WTC11 (cell line): ENCODE measurements at regions not wholly inside any gene's neighbourhood (a gene's known extent, or its start where the extent isn't known, plus 50 kb on each side); places are given as distances from the start of the nearest gene placed in this dataset.

ENCODE experiments used
- ATAC-seq: fragments of 200-7000 bp; cut with Tn5 transposase; 2 replicates; pipeline ENCODE4 v1.10.0; 2021; ENCODE audit warnings: mild to moderate bottlenecking, moderate library complexity
- CTCF ChIA-PET: fragments of 300-600 bp; sonication (Branson Sonifier 250); formaldehyde crosslinking; loops from one replicate; lab custom pipeline; 2021; ENCODE audit warnings: antibody characterized with exemption; lab: Charles Lee
- POLR2A ChIA-PET: fragments of 350-600 bp; sonication (Branson Sonifier 250); formaldehyde crosslinking; loops from one replicate; lab custom pipeline; 2021; ENCODE audit warnings: antibody characterized with exemption; lab: Charles Lee
- DNase-seq: peaks from one replicate; pipeline ENCODE4 v3.0.0; 2021; ENCODE audit warnings: low spot score
- H3K27ac Mint-ChIP-seq: 2 replicates; pipeline ENCODE4 v1.8.0; 2021; ENCODE audit warnings: mixed read lengths
- H3K27me3 Mint-ChIP-seq: 2 replicates; pipeline ENCODE4 v1.8.0; 2021; ENCODE audit warnings: low read depth, mild to moderate bottlenecking, moderate library complexity, mixed read lengths
- H3K36me3 Mint-ChIP-seq: 2 replicates; pipeline ENCODE4 v1.8.0; 2021; ENCODE audit warnings: mixed read lengths
- H3K4me1 Mint-ChIP-seq: 2 replicates; pipeline ENCODE4 v1.8.0; 2022; ENCODE audit warnings: mixed read lengths
- H3K4me3 Mint-ChIP-seq: 2 replicates; pipeline ENCODE4 v1.8.0; 2021; ENCODE audit warnings: mild to moderate bottlenecking, moderate library complexity, mixed read lengths
- H3K9me3 Mint-ChIP-seq: 2 replicates; pipeline ENCODE4 v1.8.0; 2021; ENCODE audit warnings: mixed read lengths
- ESRRA ChIP-seq: sonication (generic); formaldehyde crosslinking; IDR thresholded peaks from 2 replicates; pipeline ENCODE4 v1.8.1; 2022; ENCODE audit warnings: mild to moderate bottlenecking, missing genetic modification reagents, borderline replicate concordance
- FOXJ3 ChIP-seq: sonication (generic); formaldehyde crosslinking; IDR thresholded peaks from 2 replicates; pipeline ENCODE4 v1.9.0; 2021; ENCODE audit warnings: missing genetic modification reagents, mild to moderate bottlenecking, borderline replicate concordance
- KAT7 ChIP-seq: sonication (generic); formaldehyde crosslinking; IDR thresholded peaks from 2 replicates; pipeline ENCODE4 v1.8.1; 2023; ENCODE audit warnings: missing genetic modification reagents, mild to moderate bottlenecking, borderline replicate concordance
- NFATC4 ChIP-seq: fragments of 250-450 bp; sonication (Bioruptor Pico); IDR thresholded peaks from 2 replicates; pipeline ENCODE4 v1.9.0; 2021; ENCODE audit warnings: mild to moderate bottlenecking
- NFYB ChIP-seq: sonication (generic); formaldehyde crosslinking; conservative IDR thresholded peaks from 2 replicates; pipeline ENCODE4 v1.8.0; 2022; ENCODE audit warnings: low read depth, missing genetic modification reagents
- NR2C2 ChIP-seq: sonication (generic); formaldehyde crosslinking; IDR thresholded peaks from 2 replicates; pipeline ENCODE4 v1.8.0; 2022; ENCODE audit warnings: mild to moderate bottlenecking, missing genetic modification reagents
- TEAD4 ChIP-seq: sonication (generic); formaldehyde crosslinking; IDR thresholded peaks from 2 replicates; pipeline ENCODE4 v1.8.0; 2022; ENCODE audit warnings: mild to moderate bottlenecking, missing genetic modification reagents
- ZNF317 ChIP-seq: sonication (generic); formaldehyde crosslinking; IDR thresholded peaks from 2 replicates; pipeline ENCODE4 v1.8.1; 2023; ENCODE audit warnings: low read depth, mild to moderate bottlenecking, moderate library complexity, missing genetic modification reagents, borderline replicate concordance
- ZNF416 ChIP-seq: fragments of 250-450 bp; sonication (Bioruptor Pico); IDR thresholded peaks from 2 replicates; pipeline ENCODE4 v1.9.0; 2021; ENCODE audit warnings: mild to moderate bottlenecking, inconsistent platforms
- TF ChIP-seq, protein P1 (sequence below): fragments of 250-450 bp; sonication (Bioruptor Pico); IDR thresholded peaks from 2 replicates; pipeline ENCODE4 v1.8.0; 2021; ENCODE audit warnings: mild to moderate bottlenecking
- TF ChIP-seq, protein P2 (sequence below): fragments of 250-450 bp; sonication (Bioruptor Pico); IDR thresholded peaks from 2 replicates; pipeline ENCODE4 v1.9.0; 2021; ENCODE audit warnings: mild to moderate bottlenecking
- TF ChIP-seq, protein P3 (sequence below): fragments of 250-450 bp; sonication (Bioruptor Pico); conservative IDR thresholded peaks from 2 replicates; pipeline ENCODE4 v1.9.0; 2021; ENCODE audit warnings: mild to moderate bottlenecking
- TF ChIP-seq, protein P4 (sequence below): sonication (generic); formaldehyde crosslinking; IDR thresholded peaks from 2 replicates; pipeline ENCODE4 v1.8.1; 2022; ENCODE audit warnings: missing genetic modification reagents, borderline replicate concordance
- TF ChIP-seq, protein P5 (sequence below): sonication (generic); formaldehyde crosslinking; IDR thresholded peaks from 2 replicates; pipeline ENCODE4 v1.8.0; 2022; ENCODE audit warnings: mild to moderate bottlenecking, missing genetic modification reagents

- Mint-ChIP-seq H3K4me1 (peaks cover 5% of the 10 kb centered on the region), H3K27me3 (no peaks in the 10 kb centered on the region), H3K9me3 (no peaks in the 10 kb centered on the region), H3K36me3 (no peaks in the 10 kb centered on the region), H3K27ac (no peak overlapping the region)
- ATAC-seq (no peak), DNase-seq (no peak)
- ChIA-PET CTCF (no interaction called here), POLR2A (no interaction called here)
- TF ChIP-seq ESRRA (CRISPR knock-in tag), result no peak
- no peak for TF ChIP-seq ZNF317
- TF ChIP-seq, protein P1, sequence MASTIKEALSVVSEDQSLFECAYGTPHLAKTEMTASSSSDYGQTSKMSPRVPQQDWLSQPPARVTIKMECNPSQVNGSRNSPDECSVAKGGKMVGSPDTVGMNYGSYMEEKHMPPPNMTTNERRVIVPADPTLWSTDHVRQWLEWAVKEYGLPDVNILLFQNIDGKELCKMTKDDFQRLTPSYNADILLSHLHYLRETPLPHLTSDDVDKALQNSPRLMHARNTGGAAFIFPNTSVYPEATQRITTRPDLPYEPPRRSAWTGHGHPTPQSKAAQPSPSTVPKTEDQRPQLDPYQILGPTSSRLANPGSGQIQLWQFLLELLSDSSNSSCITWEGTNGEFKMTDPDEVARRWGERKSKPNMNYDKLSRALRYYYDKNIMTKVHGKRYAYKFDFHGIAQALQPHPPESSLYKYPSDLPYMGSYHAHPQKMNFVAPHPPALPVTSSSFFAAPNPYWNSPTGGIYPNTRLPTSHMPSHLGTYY (CRISPR knock-in tag), result no peak
- TF ChIP-seq TEAD4 (CRISPR knock-in tag), result no peak
- TF ChIP-seq, protein P2, sequence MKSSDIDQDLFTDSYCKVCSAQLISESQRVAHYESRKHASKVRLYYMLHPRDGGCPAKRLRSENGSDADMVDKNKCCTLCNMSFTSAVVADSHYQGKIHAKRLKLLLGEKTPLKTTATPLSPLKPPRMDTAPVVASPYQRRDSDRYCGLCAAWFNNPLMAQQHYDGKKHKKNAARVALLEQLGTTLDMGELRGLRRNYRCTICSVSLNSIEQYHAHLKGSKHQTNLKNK (CRISPR knock-in tag), result no peak
- no peak for TF ChIP-seq NFYB
- no peak for TF ChIP-seq FOXJ3 (CRISPR knock-in tag)
- TF ChIP-seq ZNF416 (CRISPR knock-in tag), result no peak
- TF ChIP-seq NR2C2 (CRISPR knock-in tag), result no peak
- TF ChIP-seq, all 79 proteins: peak for 0
- H3K4me3 Mint-ChIP-seq, result no peak overlapping the region
Observed at GRCh38 chr3:25099666-25100065, 328.4 kb upstream of the RARB start.

DNA sequence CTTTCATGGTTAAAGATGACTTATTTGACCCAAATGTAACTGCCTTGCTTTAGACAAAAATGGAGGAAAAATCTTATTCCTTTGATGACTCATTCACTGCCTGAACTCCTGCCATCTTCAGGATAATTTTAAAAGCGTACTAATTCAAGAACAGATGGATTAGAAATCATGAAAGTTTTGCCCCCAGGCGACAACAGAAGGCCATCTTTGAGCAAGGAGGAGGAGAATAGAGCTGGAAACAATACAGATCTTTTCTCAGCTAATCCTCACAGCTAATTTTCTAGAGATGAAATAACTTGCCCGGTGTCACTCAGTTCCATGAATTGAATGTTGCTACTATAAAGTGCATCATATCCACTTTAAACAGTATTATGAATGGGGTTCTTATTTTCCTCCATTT is 324.7 kb upstream of the RARB start:
- no peaks in the 10 kb centered on the region for H3K4me1 Mint-ChIP-seq
- no peaks in the 10 kb centered on the region for H3K27me3 Mint-ChIP-seq
- CTCF ChIA-PET, result no interaction called here
- H3K27ac Mint-ChIP-seq, result no peak overlapping the region
- POLR2A ChIA-PET, result no interaction called here
- no peak for TF ChIP-seq KAT7 (CRISPR knock-in tag)
- TF ChIP-seq, protein P3, sequence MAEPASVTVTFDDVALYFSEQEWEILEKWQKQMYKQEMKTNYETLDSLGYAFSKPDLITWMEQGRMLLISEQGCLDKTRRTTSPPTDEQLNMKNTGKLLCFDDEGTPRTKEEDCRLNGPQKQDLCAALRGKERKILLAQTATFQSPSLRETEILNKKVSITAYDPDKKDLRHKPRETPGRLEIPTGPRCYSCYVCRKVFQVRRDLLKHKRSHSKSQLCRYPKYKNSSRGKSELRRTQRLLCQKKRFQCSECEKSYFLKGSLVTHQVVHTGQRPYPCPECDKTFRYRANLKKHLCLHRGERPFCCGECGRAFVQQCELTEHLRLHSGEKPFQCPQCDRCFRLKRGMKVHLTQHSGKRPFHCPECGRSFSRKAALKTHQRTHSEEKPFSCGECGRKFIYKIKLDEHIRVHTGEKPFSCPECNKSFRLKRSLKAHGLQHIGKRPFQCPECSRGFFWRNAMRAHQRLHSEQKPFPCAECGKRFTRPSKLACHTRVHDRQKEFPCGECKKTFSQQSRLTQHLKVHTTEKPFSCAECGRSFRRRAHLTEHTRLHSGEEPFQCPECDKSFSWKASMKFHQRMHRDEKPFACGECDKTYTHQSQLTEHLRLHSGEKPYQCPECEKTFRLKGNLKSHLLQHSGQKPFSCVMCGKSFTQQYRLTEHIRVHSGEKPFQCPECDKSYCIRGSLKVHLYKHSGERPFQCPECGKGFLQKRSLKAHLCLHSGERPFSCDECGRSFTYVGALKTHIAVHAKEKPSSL (CRISPR knock-in tag), result no peak
- TF ChIP-seq, protein P4, sequence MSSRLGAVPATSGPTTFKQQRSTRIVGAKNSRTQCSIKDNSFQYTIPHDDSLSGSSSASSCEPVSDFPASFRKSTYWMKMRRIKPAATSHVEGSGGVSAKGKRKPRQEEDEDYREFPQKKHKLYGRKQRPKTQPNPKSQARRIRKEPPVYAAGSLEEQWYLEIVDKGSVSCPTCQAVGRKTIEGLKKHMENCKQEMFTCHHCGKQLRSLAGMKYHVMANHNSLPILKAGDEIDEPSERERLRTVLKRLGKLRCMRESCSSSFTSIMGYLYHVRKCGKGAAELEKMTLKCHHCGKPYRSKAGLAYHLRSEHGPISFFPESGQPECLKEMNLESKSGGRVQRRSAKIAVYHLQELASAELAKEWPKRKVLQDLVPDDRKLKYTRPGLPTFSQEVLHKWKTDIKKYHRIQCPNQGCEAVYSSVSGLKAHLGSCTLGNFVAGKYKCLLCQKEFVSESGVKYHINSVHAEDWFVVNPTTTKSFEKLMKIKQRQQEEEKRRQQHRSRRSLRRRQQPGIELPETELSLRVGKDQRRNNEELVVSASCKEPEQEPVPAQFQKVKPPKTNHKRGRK (CRISPR knock-in tag), result no peak
- TF ChIP-seq NFATC4 (CRISPR knock-in tag), result no peak
- TF ChIP-seq, all 79 proteins: peak for 0
- ATAC-seq (no peak), DNase-seq (no peak)
- H3K9me3 Mint-ChIP-seq, result no peaks in the 10 kb centered on the region
- H3K36me3 Mint-ChIP-seq, result no peaks in the 10 kb centered on the region
- no peak overlapping the region for H3K4me3 Mint-ChIP-seq

- ATAC-seq (no peak), DNase-seq (no peak)
- Mint-ChIP-seq H3K36me3 (no peaks in the 10 kb centered on the region), H3K27me3 (no peaks in the 10 kb centered on the region), H3K4me3 (no peak overlapping the region), H3K27ac (no peak overlapping the region), H3K4me1 (no peaks in the 10 kb centered on the region), H3K9me3 (no peaks in the 10 kb centered on the region)
- ChIA-PET CTCF (no interaction called here), POLR2A (no interaction called here)
- TF ChIP-seq, protein P5, sequence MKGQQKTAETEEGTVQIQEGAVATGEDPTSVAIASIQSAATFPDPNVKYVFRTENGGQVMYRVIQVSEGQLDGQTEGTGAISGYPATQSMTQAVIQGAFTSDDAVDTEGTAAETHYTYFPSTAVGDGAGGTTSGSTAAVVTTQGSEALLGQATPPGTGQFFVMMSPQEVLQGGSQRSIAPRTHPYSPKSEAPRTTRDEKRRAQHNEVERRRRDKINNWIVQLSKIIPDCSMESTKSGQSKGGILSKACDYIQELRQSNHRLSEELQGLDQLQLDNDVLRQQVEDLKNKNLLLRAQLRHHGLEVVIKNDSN (CRISPR knock-in tag), result no peak
Observed at GRCh38 chr3:25107918-25108617, 320.0 kb upstream of the RARB start.
